GM23248 (cell line): ENCODE measurements at regions not wholly inside any gene's neighbourhood (a gene's known extent, or its start where the extent isn't known, plus 50 kb on each side); places are given as distances from the start of the nearest gene placed in this dataset.

Experiments
- DNase-seq: peaks from one replicate; pipeline ENCODE4 v3.0.0-alpha.2; 2015
- H2AFZ ChIP-seq: fragments of 200-600 bp; sonication (generic); 2 replicates; pipeline ENCODE4 v1.6.1; 2016; ENCODE audit warnings: antibody characterized with exemption
- H3F3A ChIP-seq: fragments of 200-600 bp; sonication (generic); 2 replicates; pipeline ENCODE4 v1.6.1; 2016; ENCODE audit warnings: mild to moderate bottlenecking, antibody characterized with exemption, mixed run types; ENCODE audit not compliant: insufficient read depth
- H3K27ac ChIP-seq: fragments of 200-600 bp; sonication (generic); 2 replicates; pipeline ENCODE4 v1.5.1; 2016; ENCODE audit warnings: mild to moderate bottlenecking
- H3K27me3 ChIP-seq: fragments of 200-600 bp; sonication (generic); replicated peaks from 2 replicates; pipeline ENCODE4 v1.6.1; 2016; ENCODE audit warnings: mild to moderate bottlenecking; ENCODE audit not compliant: insufficient read depth
- H3K36me3 ChIP-seq: fragments of 200-600 bp; sonication (generic); 2 replicates; pipeline ENCODE4 v1.6.1; 2016; ENCODE audit warnings: low read depth, mild to moderate bottlenecking
- H3K4me1 ChIP-seq: fragments of 200-600 bp; sonication (generic); 2 replicates; pipeline ENCODE4 v1.6.1; 2016; ENCODE audit warnings: mild to moderate bottlenecking; ENCODE audit not compliant: insufficient read depth
- H3K4me2 ChIP-seq: fragments of 200-600 bp; sonication (generic); one replicate; pipeline ENCODE4 v1.6.1; 2016; ENCODE audit warnings: mild to moderate bottlenecking; ENCODE audit not compliant: unreplicated experiment
- H3K4me3 ChIP-seq: fragments of 200-600 bp; sonication (generic); 2 replicates; pipeline ENCODE4 v1.5.1; 2016; ENCODE audit warnings: mild to moderate bottlenecking
- H3K79me2 ChIP-seq: fragments of 200-600 bp; sonication (generic); 2 replicates; pipeline ENCODE4 v1.6.1; 2016; ENCODE audit warnings: mild to moderate bottlenecking; ENCODE audit not compliant: insufficient read depth
- H3K9ac ChIP-seq: fragments of 200-600 bp; sonication (generic); 2 replicates; pipeline ENCODE4 v1.6.1; 2016; ENCODE audit warnings: mild to moderate bottlenecking
- H3K9me2 ChIP-seq: fragments of 200-600 bp; sonication (generic); 2 replicates; pipeline ENCODE4 v1.6.1; 2016; ENCODE audit warnings: mixed run types, mild to moderate bottlenecking, moderate library complexity; ENCODE audit not compliant: insufficient read depth
- H3K9me3 ChIP-seq: fragments of 200-600 bp; sonication (generic); one replicate; pipeline ENCODE4 v1.6.1; 2017; ENCODE audit warnings: low read depth
- H4K20me1 ChIP-seq: fragments of 200-600 bp; sonication (generic); 2 replicates; pipeline ENCODE4 v1.6.0; 2016; ENCODE audit not compliant: insufficient read depth
- EZH2 ChIP-seq: fragments of 200-600 bp; sonication (generic); IDR thresholded peaks from 2 replicates; pipeline ENCODE4 v1.6.1; 2018; ENCODE audit warnings: antibody characterized with exemption, mild to moderate bottlenecking; ENCODE audit not compliant: insufficient read depth, poor library complexity, severe bottlenecking
- EZH2phosphoT487 ChIP-seq: fragments of 200-600 bp; sonication (generic); IDR thresholded peaks from 2 replicates; pipeline ENCODE4 v1.6.1; 2018; ENCODE audit warnings: antibody characterized with exemption, moderate library complexity, mild to moderate bottlenecking, low read depth; ENCODE audit not compliant: insufficient read depth
- WGBS, 2 experiments: methylation state at CpG; one replicate each; pipeline ENCODE4 v1.1.6; 2015 to 2017; ENCODE audit warnings: low lambda C conversion rate in 2 of 2, low coverage in 1 of 2; ENCODE audit errors: missing lambda C conversion rate in 2 of 2; 5-methylcytosine and 5-hydroxymethylcytosine counted together
- in situ Hi-C: fragments of 300-500 bp; cut with MboI; formaldehyde crosslinking; loops from 2 replicates; pipeline ENCODE4 v1.15.0; 2020

DNA sequence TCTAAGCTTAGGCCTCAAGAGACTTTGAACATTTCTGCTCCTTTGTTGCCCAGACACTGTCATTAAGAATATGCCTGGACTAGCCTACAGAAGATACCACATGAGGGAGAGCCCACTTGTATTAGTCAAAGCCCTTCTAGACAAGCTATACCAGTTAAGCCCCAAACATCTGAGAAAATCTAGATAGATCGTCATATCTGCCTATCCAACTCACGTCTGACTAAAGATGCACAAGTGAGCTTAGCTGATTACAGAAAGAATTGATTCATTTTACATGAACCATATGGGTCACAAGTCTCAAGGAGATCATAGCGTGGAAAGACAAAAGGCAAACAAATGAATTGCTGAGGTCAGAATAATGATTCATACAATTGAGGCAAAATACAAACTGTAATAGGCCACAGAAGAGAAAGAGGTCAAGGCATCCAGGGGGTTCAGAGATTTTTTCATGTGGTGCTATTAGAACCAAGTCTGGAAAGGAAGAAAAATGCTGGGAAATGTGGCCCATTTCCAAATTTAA is 1155.5 kb upstream of the TENM4 start:
- TF ChIP-seq EZH2phosphoT487, result no peak
- no peak for TF ChIP-seq EZH2
- Histone ChIP-seq H3K36me3 (no peaks in the 10 kb centered on the region), H2AFZ (no peak overlapping the region), H3K4me3 (no peak overlapping the region), H4K20me1 (no peaks in the 10 kb centered on the region), H3K9ac (no peak overlapping the region), H3F3A (no peaks in the 10 kb centered on the region), H3K27me3 (no peaks in the 10 kb centered on the region), H3K79me2 (no peaks in the 10 kb centered on the region), H3K9me2 (no peaks in the 10 kb centered on the region), H3K27ac (no peak overlapping the region), H3K9me3 (no peaks in the 10 kb centered on the region), H3K4me1 (no peaks in the 10 kb centered on the region), H3K4me2 (no peak overlapping the region)
- in situ Hi-C loops, result no loop called here
- no peak for DNase-seq
- WGBS, 2 experiments, result 36 to 37% methylated on average over 3 of the region's 3 CpGs

GRCh38 chr11:80595011-80595410 is 1154.2 kb upstream of the TENM4 start:
- no peak for DNase-seq
- Histone ChIP-seq H3K4me2 (no peak overlapping the region), H3K4me1 (no peaks in the 10 kb centered on the region), H3K27ac (no peak overlapping the region), H3K9ac (no peak overlapping the region), H3F3A (no peaks in the 10 kb centered on the region), H3K79me2 (no peaks in the 10 kb centered on the region), H3K36me3 (no peaks in the 10 kb centered on the region), H3K27me3 (no peaks in the 10 kb centered on the region), H2AFZ (no peak overlapping the region), H4K20me1 (no peaks in the 10 kb centered on the region), H3K9me3 (no peaks in the 10 kb centered on the region), H3K4me3 (no peak overlapping the region), H3K9me2 (no peaks in the 10 kb centered on the region)
- 11 to 16% methylated on average over 4 of the region's 4 CpGs for whole genome bisulfite sequencing, 2 experiments
- in situ Hi-C loops, result no loop called here
- TF ChIP-seq EZH2, result no peak

DNA sequence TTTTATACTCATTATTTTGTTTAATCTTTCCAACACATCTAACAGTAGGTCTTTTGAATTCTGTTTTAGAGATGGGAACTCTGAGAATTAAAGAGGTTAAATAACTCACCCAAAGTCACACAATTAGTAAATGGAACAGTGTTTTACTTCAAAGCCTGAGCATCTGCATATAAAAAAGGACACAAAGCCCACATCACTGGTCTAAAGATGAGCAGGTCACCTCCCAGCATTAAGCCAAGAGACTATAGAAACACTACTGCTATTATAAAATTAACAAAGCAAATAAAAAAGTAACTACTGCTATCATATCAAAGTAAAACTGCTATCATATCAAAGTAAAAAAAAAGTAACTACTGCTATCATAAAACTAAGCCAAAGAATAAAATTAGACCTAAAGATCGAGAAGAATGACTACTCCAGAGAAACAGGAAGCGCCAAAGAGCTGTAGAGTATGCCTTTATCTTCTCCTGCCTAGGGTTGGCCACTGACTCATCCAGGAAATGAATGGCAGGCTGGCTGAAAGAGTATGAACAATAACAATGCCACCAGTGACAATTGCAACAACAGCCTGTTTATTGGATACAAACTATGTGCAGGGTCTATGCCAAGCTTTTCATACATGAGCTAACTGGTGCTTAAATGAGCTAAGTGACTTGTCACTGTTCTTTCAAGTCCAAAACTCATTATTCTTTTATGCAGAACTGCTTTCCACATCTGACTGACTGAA is 1153.0 kb upstream of the TENM4 start:
- Histone ChIP-seq H3K36me3 (no peaks in the 10 kb centered on the region), H3K79me2 (no peaks in the 10 kb centered on the region), H3K9me2 (no peaks in the 10 kb centered on the region), H2AFZ (no peak overlapping the region), H3F3A (no peaks in the 10 kb centered on the region), H3K4me1 (no peaks in the 10 kb centered on the region), H3K27ac (no peak overlapping the region), H3K9ac (no peak overlapping the region), H3K27me3 (no peaks in the 10 kb centered on the region), H4K20me1 (no peaks in the 10 kb centered on the region), H3K4me2 (no peak overlapping the region), H3K9me3 (no peaks in the 10 kb centered on the region), H3K4me3 (no peak overlapping the region)
- TF ChIP-seq EZH2 (no peak), EZH2phosphoT487 (no peak)
- in situ Hi-C loops, result no loop called here
- 18 to 26% methylated on average over 2 of the region's 2 CpGs for WGBS, 2 experiments
- no peak for DNase-seq

DNA sequence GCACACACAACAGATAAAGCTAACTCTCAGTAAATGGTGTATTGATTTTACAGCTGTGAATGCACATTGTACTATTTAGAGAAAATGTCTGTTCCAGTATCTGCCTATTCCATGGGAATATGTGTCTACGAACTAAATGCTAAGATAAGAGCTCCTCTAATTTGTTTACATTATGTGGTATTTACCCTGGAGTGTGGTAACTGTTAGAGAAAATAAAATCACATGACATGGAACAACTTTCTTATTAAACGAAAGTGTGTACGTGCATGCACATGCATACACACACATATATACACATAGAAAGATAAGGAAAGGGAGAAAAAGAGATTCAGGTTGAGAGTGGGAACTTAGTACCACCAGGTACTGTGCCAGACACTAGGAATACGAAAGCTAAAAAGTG is 1151.7 kb upstream of the TENM4 start:
- no peaks in the 10 kb centered on the region for H3K9me3 ChIP-seq
- H4K20me1 ChIP-seq, result no peaks in the 10 kb centered on the region
- no peak overlapping the region for H3K27ac ChIP-seq
- in situ Hi-C loops, result no loop called here
- no peak overlapping the region for H3K4me2 ChIP-seq
- H3K4me1 ChIP-seq, result no peaks in the 10 kb centered on the region
- H3F3A ChIP-seq, result no peaks in the 10 kb centered on the region
- H3K9ac ChIP-seq, result no peak overlapping the region
- DNase-seq, result no peak
- no peak overlapping the region for H3K4me3 ChIP-seq
- WGBS, 2 experiments, result 23 to 35% methylated on average over 4 of the region's 4 CpGs
- no peaks in the 10 kb centered on the region for H3K79me2 ChIP-seq
- TF ChIP-seq EZH2 (no peak), EZH2phosphoT487 (no peak)
- H3K9me2 ChIP-seq, result no peaks in the 10 kb centered on the region
- no peaks in the 10 kb centered on the region for H3K36me3 ChIP-seq
- no peak overlapping the region for H2AFZ ChIP-seq
- no peaks in the 10 kb centered on the region for H3K27me3 ChIP-seq
